Epidermal melanocyte (primary cell): ENCODE measurements at regions not wholly inside any gene's neighbourhood (a gene's known extent, or its start where the extent isn't known, plus 50 kb on each side); places are given as distances from the start of the nearest gene placed in this dataset.

ENCODE experiments used
- DNase-seq: peaks from one replicate; pipeline ENCODE4 v3.0.0; 2011; ENCODE audit warnings: low spot score; ENCODE audit not compliant: insufficient read length

GRCh38 chr18:70463085-70463484, 174.2 kb downstream of the SOCS6 start:
- no peak for DNase-seq

- no peak for DNase-seq
Measured at GRCh38 chr18:70462078-70462439, 173.2 kb downstream of the SOCS6 start.

- DNase-seq, result no peak
Measured at GRCh38 chr18:70461323-70462077, 172.7 kb downstream of the SOCS6 start.

- DNase-seq, result no peak
Measured at GRCh38 chr18:70459731-70460130, 170.9 kb downstream of the SOCS6 start.

GRCh38 chr18:70459251-70459650, 170.4 kb downstream of the SOCS6 start:
- DNase-seq, result no peak

GRCh38 chr18:70457788-70458187, 168.9 kb downstream of the SOCS6 start:
- no peak for DNase-seq

- DNase-seq, result no peak
Measured at GRCh38 chr18:70457223-70457622, 168.4 kb downstream of the SOCS6 start.

GRCh38 chr18:70456376-70456775, 167.5 kb downstream of the SOCS6 start:
- no peak for DNase-seq

GRCh38 chr18:70455731-70456130, 166.9 kb downstream of the SOCS6 start:
- no peak for DNase-seq

- DNase-seq, result peak; percentile 31
Measured at GRCh38 chr18:70454704-70455322, 166.0 kb downstream of the SOCS6 start.

GRCh38 chr18:70453058-70453775, 164.4 kb downstream of the SOCS6 start:
- DNase-seq, result no peak

GRCh38 chr18:70452501-70452900, 163.7 kb downstream of the SOCS6 start:
- no peak for DNase-seq

GRCh38 chr18:70450426-70451253, 161.8 kb downstream of the SOCS6 start:
- DNase-seq, result peak; percentile 20

- DNase-seq, result no peak
Measured at GRCh38 chr18:70448588-70448987, 159.7 kb downstream of the SOCS6 start.

- DNase-seq, result no peak
Measured at GRCh38 chr18:70446063-70446462, 157.2 kb downstream of the SOCS6 start.

GRCh38 chr18:70442933-70443332, 154.1 kb downstream of the SOCS6 start:
- no peak for DNase-seq

- no peak for DNase-seq
Measured at GRCh38 chr18:70432804-70433400, 144.1 kb downstream of the SOCS6 start.

GRCh38 chr18:70431203-70431624, 142.4 kb downstream of the SOCS6 start:
- DNase-seq, result no peak

- no peak for DNase-seq
Measured at GRCh38 chr18:70430501-70431173, 141.8 kb downstream of the SOCS6 start.

- no peak for DNase-seq
Measured at GRCh38 chr18:70429847-70430500, 141.1 kb downstream of the SOCS6 start.
